OCI-LY7 (cell line): ENCODE measurements at regions not wholly inside any gene's neighbourhood (a gene's known extent, or its start where the extent isn't known, plus 50 kb on each side); places are given as distances from the start of the nearest gene placed in this dataset.

Experiments
- BruUV-seq: library from RNA; stranded (reverse); fragments of 400-500 nt; replicated peaks from 2 replicates; lab custom pipeline; 2021; lab: Mats Ljungman, UMichigan
- CTCF ChIA-PET: fragments of 300-600 bp; sonication (Branson Sonifier 250); formaldehyde crosslinking; loops from one replicate; lab custom pipeline; 2022; ENCODE audit warnings: antibody characterized with exemption; ENCODE audit not compliant: unreplicated experiment; lab: Charles Lee
- POLR2A ChIA-PET: fragments of 300-600 bp; sonication (Branson Sonifier 250); formaldehyde crosslinking; loops from one replicate; lab custom pipeline; 2022; ENCODE audit warnings: antibody characterized with exemption; lab: Charles Lee
- DNase-seq: peaks from one replicate; pipeline ENCODE4 v3.0.0-alpha.2; 2015; ENCODE audit warnings: low spot score
- H2AFZ ChIP-seq: fragments of 200-600 bp; sonication (generic), shearing (Covaris generic); 2 replicates; pipeline ENCODE4 v1.6.1; 2014; ENCODE audit warnings: mild to moderate bottlenecking, antibody characterized with exemption, low read length, moderate library complexity
- H3K27ac ChIP-seq: fragments of 200-600 bp; sonication (generic); 2 replicates; pipeline ENCODE4 v1.5.1; 2014; ENCODE audit warnings: mixed run types, low read depth, mild to moderate bottlenecking, moderate library complexity, low read length, inconsistent platforms; ENCODE audit not compliant: poor library complexity, severe bottlenecking
- H3K36me3 ChIP-seq: fragments of 200-600 bp; sonication (generic); 2 replicates; pipeline ENCODE4 v1.6.1; 2014; ENCODE audit warnings: mild to moderate bottlenecking, antibody characterized with exemption, low read length, moderate library complexity, mixed read lengths; ENCODE audit not compliant: insufficient read depth
- H3K4me1 ChIP-seq: fragments of 200-600 bp; sonication (generic); 2 replicates; pipeline ENCODE4 v1.5.1; 2014; ENCODE audit warnings: mild to moderate bottlenecking, low read length; ENCODE audit not compliant: insufficient read depth, poor library complexity, severe bottlenecking
- H3K4me2 ChIP-seq: fragments of 200-600 bp; sonication (generic); 2 replicates; pipeline ENCODE4 v1.6.1; 2014; ENCODE audit warnings: mild to moderate bottlenecking, low read length
- H3K4me3 ChIP-seq: fragments of 200-600 bp; sonication (generic); 2 replicates; pipeline ENCODE4 v1.5.1; 2014; ENCODE audit warnings: mild to moderate bottlenecking, low read depth, low read length; ENCODE audit not compliant: poor library complexity, severe bottlenecking
- H3K79me2 ChIP-seq: fragments of 200-600 bp; sonication (generic); 2 replicates; pipeline ENCODE4 v1.6.1; 2016; ENCODE audit warnings: low read depth, mild to moderate bottlenecking, low read length, moderate library complexity, mixed read lengths; ENCODE audit not compliant: insufficient read depth
- H3K9me2 ChIP-seq: fragments of 200-600 bp; sonication (generic); 2 replicates; pipeline ENCODE4 v1.6.1; 2016; ENCODE audit warnings: mild to moderate bottlenecking, low read length, mixed read lengths; ENCODE audit not compliant: insufficient read depth
- H3K9me3 ChIP-seq: fragments of 200-600 bp; sonication (generic); 2 replicates; pipeline ENCODE4 v1.6.1; 2014; ENCODE audit warnings: mild to moderate bottlenecking, mixed run types, low read length, mixed read lengths
- H4K20me1 ChIP-seq: fragments of 200-600 bp; sonication (generic); 2 replicates; pipeline ENCODE4 v1.6.1; 2014; ENCODE audit warnings: mild to moderate bottlenecking, antibody characterized with exemption, low read length, moderate library complexity, mixed read lengths; ENCODE audit not compliant: insufficient read depth
- EZH2phosphoT487 ChIP-seq: fragments of 200-600 bp; sonication (generic); IDR thresholded peaks from 2 replicates; pipeline ENCODE4 v1.6.1; 2018; ENCODE audit warnings: low read depth, borderline replicate concordance, mild to moderate bottlenecking, mixed run types, antibody characterized with exemption, low read length, moderate library complexity, mixed read lengths
- intact Hi-C: fragments of 100-400 bp; cut with micrococcal nuclease; formaldehyde crosslinking; loops from one replicate; pipeline ENCODE4 v1.10.0; 2022; ENCODE audit not compliant: unreplicated experiment
- TF ChIP-seq, protein P1 (sequence below): fragments of 200-600 bp; sonication (generic); conservative IDR thresholded peaks from 2 replicates; pipeline ENCODE4 v1.5.1; 2014; ENCODE audit warnings: mild to moderate bottlenecking, antibody characterized with exemption, low read length, moderate library complexity, mixed read lengths

DNA sequence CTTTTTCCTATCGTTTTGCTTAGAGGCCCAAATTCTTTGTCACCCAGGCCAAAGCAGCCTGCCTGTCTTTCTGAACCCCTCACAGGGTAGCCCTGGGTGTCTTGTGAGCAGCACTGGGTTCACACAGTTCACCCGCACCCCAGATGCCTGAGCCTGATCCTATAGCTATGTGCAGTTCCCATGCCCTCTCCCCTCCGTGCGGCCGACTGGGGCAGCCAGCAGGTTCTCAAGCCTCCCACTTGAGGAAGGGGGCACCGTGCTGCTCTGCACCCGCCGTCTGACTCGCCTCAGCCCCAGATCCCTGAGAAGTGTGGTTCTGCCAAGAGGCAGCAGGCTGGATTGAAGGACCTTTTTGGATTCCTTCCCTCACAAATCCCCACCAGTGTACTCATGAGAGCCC lies 89.0 kb downstream of the PSMB1 start:
- ChIA-PET CTCF (interaction anchor here (0.6 kb wide), 1 partner anchor 14 kb away, joined by 4 read pairs; no protein-coding TSS in a partner anchor), POLR2A (no interaction called here)
- Histone ChIP-seq H3K36me3 (no peaks in the 10 kb centered on the region), H3K9me2 (no peaks in the 10 kb centered on the region), H3K4me3 (no peak overlapping the region), H3K9me3 (peaks cover 20% of the 10 kb centered on the region), H3K4me1 (no peaks in the 10 kb centered on the region), H3K4me2 (no peak overlapping the region), H3K27ac (no peak overlapping the region), H4K20me1 (no peaks in the 10 kb centered on the region), H3K79me2 (no peaks in the 10 kb centered on the region), H2AFZ (no peak overlapping the region)
- no TSS peak for BruUV-seq
- TF ChIP-seq, protein P1, sequence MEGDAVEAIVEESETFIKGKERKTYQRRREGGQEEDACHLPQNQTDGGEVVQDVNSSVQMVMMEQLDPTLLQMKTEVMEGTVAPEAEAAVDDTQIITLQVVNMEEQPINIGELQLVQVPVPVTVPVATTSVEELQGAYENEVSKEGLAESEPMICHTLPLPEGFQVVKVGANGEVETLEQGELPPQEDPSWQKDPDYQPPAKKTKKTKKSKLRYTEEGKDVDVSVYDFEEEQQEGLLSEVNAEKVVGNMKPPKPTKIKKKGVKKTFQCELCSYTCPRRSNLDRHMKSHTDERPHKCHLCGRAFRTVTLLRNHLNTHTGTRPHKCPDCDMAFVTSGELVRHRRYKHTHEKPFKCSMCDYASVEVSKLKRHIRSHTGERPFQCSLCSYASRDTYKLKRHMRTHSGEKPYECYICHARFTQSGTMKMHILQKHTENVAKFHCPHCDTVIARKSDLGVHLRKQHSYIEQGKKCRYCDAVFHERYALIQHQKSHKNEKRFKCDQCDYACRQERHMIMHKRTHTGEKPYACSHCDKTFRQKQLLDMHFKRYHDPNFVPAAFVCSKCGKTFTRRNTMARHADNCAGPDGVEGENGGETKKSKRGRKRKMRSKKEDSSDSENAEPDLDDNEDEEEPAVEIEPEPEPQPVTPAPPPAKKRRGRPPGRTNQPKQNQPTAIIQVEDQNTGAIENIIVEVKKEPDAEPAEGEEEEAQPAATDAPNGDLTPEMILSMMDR: no peak
- no peak for TF ChIP-seq EZH2phosphoT487
- intact Hi-C loops: no loop called here
- no peak for DNase-seq

DNA sequence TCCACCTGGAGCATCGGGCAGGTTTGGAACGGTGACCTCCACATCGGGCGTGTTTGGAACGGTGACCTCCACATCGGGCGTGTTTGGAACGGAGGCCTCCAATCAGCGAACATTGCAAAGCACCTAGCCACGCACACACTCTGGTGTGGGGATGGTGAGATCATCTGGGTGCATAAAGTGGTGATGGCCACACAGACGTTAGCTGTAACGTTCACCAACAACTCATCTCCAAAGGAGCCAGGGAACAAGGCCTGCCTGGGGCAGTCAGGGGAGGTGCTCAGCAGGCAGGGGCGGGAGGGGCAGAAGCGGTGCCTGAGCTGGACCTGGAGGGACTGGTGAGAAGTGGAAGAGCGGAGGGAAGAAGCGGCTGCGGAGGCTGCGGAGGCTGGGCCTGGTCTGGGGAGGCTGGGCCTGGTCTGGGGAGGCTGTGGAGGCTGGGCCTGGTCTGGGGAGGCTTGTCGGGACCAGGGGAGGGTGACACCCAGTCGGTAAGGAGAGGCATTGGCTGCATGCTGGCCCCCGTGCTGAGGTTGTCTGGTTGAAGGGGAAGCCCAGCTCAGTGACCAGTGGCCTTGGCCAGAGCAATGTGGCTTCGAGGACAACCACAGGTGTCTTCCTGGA lies 89.9 kb downstream of the PSMB1 start:
- no peaks in the 10 kb centered on the region for H3K9me2 ChIP-seq
- no peaks in the 10 kb centered on the region for H3K4me1 ChIP-seq
- H3K4me2 ChIP-seq: no peak overlapping the region
- ChIA-PET CTCF (interaction anchor here (0.6 kb wide), 1 partner anchor 15 kb away, joined by 4 read pairs; no protein-coding TSS in a partner anchor), POLR2A (no interaction called here)
- H4K20me1 ChIP-seq: no peaks in the 10 kb centered on the region
- no peaks in the 10 kb centered on the region for H3K79me2 ChIP-seq
- peaks cover 17% of the 10 kb centered on the region for H3K9me3 ChIP-seq
- no peak overlapping the region for H3K27ac ChIP-seq
- H3K36me3 ChIP-seq: no peaks in the 10 kb centered on the region
- BruUV-seq: no TSS peak
- intact Hi-C loops: no loop called here
- no peak overlapping the region for H3K4me3 ChIP-seq
- no peak for DNase-seq
- H2AFZ ChIP-seq: no peak overlapping the region
- no peak for TF ChIP-seq EZH2phosphoT487
- TF ChIP-seq, protein P1: no peak

DNA sequence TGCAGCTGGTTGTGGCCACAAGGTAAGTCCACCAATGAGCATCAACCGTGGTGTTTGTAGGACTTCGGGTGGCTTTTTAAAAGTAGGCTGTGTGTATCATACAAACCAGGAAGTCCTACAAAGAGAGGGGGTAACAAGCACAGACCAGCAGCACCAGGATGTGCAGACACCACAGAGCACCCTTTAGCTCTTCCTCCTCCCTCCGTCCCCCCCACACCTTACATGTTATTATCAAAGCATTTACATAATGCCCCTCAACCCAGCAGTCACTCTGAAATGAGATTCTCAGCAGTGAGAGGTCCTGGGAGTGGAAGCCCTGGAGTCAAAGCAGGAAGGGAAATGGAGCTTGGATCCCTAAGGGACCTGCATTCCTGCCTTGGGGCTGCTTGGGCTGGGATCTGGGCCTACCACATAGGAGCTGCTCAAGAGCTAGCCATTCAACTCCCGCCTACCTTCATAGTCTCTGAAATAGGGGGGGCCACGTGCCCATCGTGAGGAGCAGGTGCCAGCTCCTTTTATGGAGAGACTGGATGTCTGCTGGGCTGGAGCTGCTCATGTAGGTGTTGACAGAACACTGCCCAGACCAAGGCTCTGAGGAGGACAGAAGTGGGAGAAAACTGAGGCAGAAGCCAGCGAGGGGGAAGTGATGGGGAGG lies 90.6 kb downstream of the PSMB1 start:
- ChIA-PET CTCF (no interaction called here), POLR2A (no interaction called here)
- no peaks in the 10 kb centered on the region for H3K79me2 ChIP-seq
- no peaks in the 10 kb centered on the region for H4K20me1 ChIP-seq
- H3K9me3 ChIP-seq: peaks cover 10% of the 10 kb centered on the region
- TF ChIP-seq, protein P1: no peak
- no peak for TF ChIP-seq EZH2phosphoT487
- no TSS peak for BruUV-seq
- no peaks in the 10 kb centered on the region for H3K9me2 ChIP-seq
- intact Hi-C loops: no loop called here
- DNase-seq: no peak
- H3K36me3 ChIP-seq: no peaks in the 10 kb centered on the region
- H3K4me1 ChIP-seq: no peaks in the 10 kb centered on the region
- no peak overlapping the region for H3K4me3 ChIP-seq
- no peak overlapping the region for H2AFZ ChIP-seq
- H3K27ac ChIP-seq: no peak overlapping the region
- no peak overlapping the region for H3K4me2 ChIP-seq
